Tibial nerve (tissue), 4 donors: ENCODE measurements at regions not wholly inside any gene's neighbourhood (a gene's known extent, or its start where the extent isn't known, plus 50 kb on each side); places are given as distances from the start of the nearest gene placed in this dataset.

Experiments used
- DNase-seq, 2 donors: peaks; one replicate each; pipeline ENCODE4 v3.0.0-alpha.2; 2019; ENCODE audit warnings: low spot score in 2 of 2
- H3K27ac ChIP-seq, 4 donors: fragments of 200-600 bp; sonication (generic) in 3 of 4; one replicate each; pipeline ENCODE4 v1.5.1; 2017 to 2019; ENCODE audit warnings: mild to moderate bottlenecking in 1 of 4
- H3K27me3 ChIP-seq, 2 donors: fragments of 200-600 bp; sonication (generic) in 1 of 2; one replicate each; pipeline versions ENCODE4 v1.5.1 to v1.6.0; 2017 to 2019
- H3K36me3 ChIP-seq, 3 donors: fragments of 200-600 bp; sonication (generic); one replicate each; pipeline ENCODE4 v1.5.1; 2018 to 2019
- H3K4me1 ChIP-seq, 4 donors: fragments of 200-600 bp; sonication (generic) in 3 of 4; one replicate each; pipeline ENCODE4 v1.5.1; 2017 to 2019
- H3K4me3 ChIP-seq, 4 donors: fragments of 200-600 bp; sonication (generic) in 3 of 4; one replicate each; pipeline ENCODE4 v1.5.1; 2017 to 2019; ENCODE audit warnings: mild to moderate bottlenecking in 1 of 4, moderate library complexity in 1 of 4
- H3K9me3 ChIP-seq, 4 donors: fragments of 200-600 bp; sonication (generic) in 3 of 4; one replicate each; pipeline ENCODE4 v1.5.1; 2017 to 2019
- CTCF ChIP-seq, 5 experiments: fragments of 200-600 bp in 3 of 5; fragments of 450-650 bp in 2 of 5; sonication (generic) in 3 of 5; IDR thresholded peaks; one replicate each; pipeline ENCODE4 v1.5.1; 2016 to 2019; ENCODE audit warnings: antibody characterized with exemption in 5 of 5, mild to moderate bottlenecking in 3 of 5, moderate library complexity in 2 of 5
- EP300 ChIP-seq, 2 donors: sonication (generic); formaldehyde crosslinking; IDR thresholded peaks; one replicate each; pipeline ENCODE4 v1.6.1; 2017; ENCODE audit warnings: antibody characterized with exemption in 2 of 2, mild to moderate bottlenecking in 1 of 2
- POLR2A ChIP-seq, 2 donors: fragments of 450-650 bp; IDR thresholded peaks; one replicate each; pipeline ENCODE4 v1.6.1; 2017; ENCODE audit warnings: antibody characterized with exemption in 2 of 2, mild to moderate bottlenecking in 2 of 2, moderate library complexity in 2 of 2
- WGBS, 2 donors: methylation state at CpG; one replicate each; pipeline ENCODE4 v1.1.5; 2018; 5-methylcytosine and 5-hydroxymethylcytosine counted together

- WGBS, 2 donors: 18 to 19% methylated on average over 30 of the region's 30 CpGs
- no peak for DNase-seq
Observed at GRCh38 chr2:122660786-122661634, 905.6 kb downstream of the TSN start.

DNA sequence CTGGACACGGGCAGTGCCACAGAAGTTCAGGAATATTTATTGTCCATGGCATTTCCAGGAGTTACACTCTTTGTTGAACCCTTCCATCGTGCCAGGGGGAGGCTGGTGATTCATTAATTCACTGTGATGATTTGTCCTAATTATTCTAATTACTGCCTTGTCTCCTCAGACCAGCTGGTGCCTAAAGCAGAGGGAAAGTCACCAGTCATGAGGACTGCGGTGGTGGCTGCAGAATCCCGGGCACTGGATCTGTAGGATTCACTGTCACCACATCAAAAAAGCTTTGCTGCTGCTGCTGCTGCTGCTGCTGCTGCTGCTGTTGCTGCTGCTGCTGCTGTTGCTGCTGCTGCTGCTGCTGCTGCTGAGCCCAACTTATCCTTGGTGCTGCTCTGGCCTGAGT is 908.2 kb downstream of the TSN start:
- no peaks in the 10 kb centered on the region for H3K9me3 ChIP-seq
- no peak overlapping the region for H3K27ac ChIP-seq
- no peak overlapping the region for H3K4me3 ChIP-seq
- DNase-seq: no peak
- 85 to 93% methylated on average over 4 of the region's 4 CpGs for WGBS, 2 donors
- no peaks in the 10 kb centered on the region for H3K36me3 ChIP-seq
- peaks cover 0 to 14% (median 0%) of the 10 kb centered on the region in 4 donors for H3K4me1 ChIP-seq
- H3K27me3 ChIP-seq: no peaks in the 10 kb centered on the region
- TF ChIP-seq CTCF (IDR thresholded peaks at IDR 0.05): no peak
- TF ChIP-seq EP300 (IDR thresholded peaks at IDR 0.05): no peak
- no peak for TF ChIP-seq POLR2A (IDR thresholded peaks at IDR 0.05)

More at GRCh38 chr2:122660786-122661634, 905.6 kb downstream of the TSN start:
- Histone ChIP-seq H3K27me3 (no peaks in the 10 kb centered on the region), H3K4me3 (peak overlapping the region in 2 of 4 donors; percentile 0 to 20), H3K36me3 (no peaks in the 10 kb centered on the region), H3K27ac (no peak overlapping the region), H3K4me1 (peaks cover 0 to 14% (median 0%) of the 10 kb centered on the region in 4 donors), H3K9me3 (no peaks in the 10 kb centered on the region)
- TF ChIP-seq EP300 (IDR thresholded peaks at IDR 0.05) (no peak), POLR2A (IDR thresholded peaks at IDR 0.05) (no peak), CTCF (IDR thresholded peaks at IDR 0.05) (no peak)

DNA sequence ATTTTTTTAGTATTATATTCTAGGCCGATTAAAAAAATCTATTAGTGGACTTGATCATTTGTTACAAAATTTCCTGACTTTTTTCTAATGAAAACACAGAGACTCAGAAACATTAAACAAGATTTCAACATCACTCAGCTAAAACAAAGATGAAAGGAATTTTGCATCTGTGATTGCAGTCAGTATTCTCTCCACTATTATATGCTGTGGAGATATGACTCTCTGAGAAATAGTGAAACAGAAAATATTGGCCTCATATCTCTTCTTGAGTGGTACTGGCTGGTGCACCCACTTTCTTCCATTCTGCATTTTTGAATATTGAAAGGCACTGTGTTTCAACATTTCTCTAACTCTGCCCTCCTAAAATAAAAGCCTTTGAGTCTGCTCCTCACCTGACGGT is 914.2 kb downstream of the TSN start:
- no peak for DNase-seq
- Histone ChIP-seq H3K36me3 (no peaks in the 10 kb centered on the region), H3K27me3 (no peaks in the 10 kb centered on the region), H3K4me1 (no peaks in the 10 kb centered on the region), H3K4me3 (no peak overlapping the region), H3K27ac (no peak overlapping the region), H3K9me3 (no peaks in the 10 kb centered on the region)
- no peak for TF ChIP-seq EP300 (IDR thresholded peaks at IDR 0.05)
- TF ChIP-seq CTCF (IDR thresholded peaks at IDR 0.05): no peak
- TF ChIP-seq POLR2A (IDR thresholded peaks at IDR 0.05): no peak
- WGBS, 2 donors: 88 to 98% methylated on average over 2 of the region's 2 CpGs

- Histone ChIP-seq H3K4me3 (no peak overlapping the region), H3K9me3 (no peaks in the 10 kb centered on the region), H3K4me1 (no peaks in the 10 kb centered on the region), H3K36me3 (no peaks in the 10 kb centered on the region), H3K27me3 (no peaks in the 10 kb centered on the region), H3K27ac (no peak overlapping the region)
- DNase-seq: no peak
- no peak for TF ChIP-seq POLR2A (IDR thresholded peaks at IDR 0.05)
- no peak for TF ChIP-seq CTCF (IDR thresholded peaks at IDR 0.05)
- TF ChIP-seq EP300 (IDR thresholded peaks at IDR 0.05): no peak
Observed at GRCh38 chr2:122670897-122671296, 915.4 kb downstream of the TSN start.

- no peaks in the 10 kb centered on the region for H3K4me1 ChIP-seq
- WGBS, 2 donors: 91 to 95% methylated on average over 4 of the region's 4 CpGs
- TF ChIP-seq EP300 (IDR thresholded peaks at IDR 0.05) (no peak), POLR2A (IDR thresholded peaks at IDR 0.05) (no peak), CTCF (IDR thresholded peaks at IDR 0.05) (no peak)
Observed at GRCh38 chr2:122680662-122681061, 925.2 kb downstream of the TSN start.

More at GRCh38 chr2:122680662-122681061, 925.2 kb downstream of the TSN start:
- Histone ChIP-seq H3K4me3 (no peak overlapping the region), H3K27ac (no peak overlapping the region), H3K27me3 (no peaks in the 10 kb centered on the region), H3K9me3 (no peaks in the 10 kb centered on the region), H3K36me3 (no peaks in the 10 kb centered on the region)
- no peak for DNase-seq
